Ovary (tissue), 3 donors: ENCODE measurements at regions not wholly inside any gene's neighbourhood (a gene's known extent, or its start where the extent isn't known, plus 50 kb on each side); places are given as distances from the start of the nearest gene placed in this dataset.

ENCODE experiments used
- CTCF ChIP-seq, 3 donors: fragments of 450-650 bp in 2 of 3; fragments of 200-600 bp in 1 of 3; IDR thresholded peaks; one replicate each; pipeline versions ENCODE4 v1.5.1 to v1.8.0; 2016 to 2022; ENCODE audit warnings: antibody characterized with exemption in 3 of 3, mild to moderate bottlenecking in 1 of 3
- POLR2A ChIP-seq: fragments of 450-650 bp; IDR thresholded peaks from one replicate; pipeline ENCODE4 v1.6.1; 2017; ENCODE audit warnings: antibody characterized with exemption, mild to moderate bottlenecking, moderate library complexity
- donor health status: DM: no; HTN: no; CAD: no.

GRCh38 chr14:23725980-23726710, 90.0 kb downstream of the DHRS2 start:
- no peak for TF ChIP-seq POLR2A
- no peak for TF ChIP-seq CTCF (IDR thresholded peaks at IDR 0.05)
